NCI-H510A treated with DMSO at 0.1 percent for 48 hours (cell line): ENCODE measurements at regions not wholly inside any gene's neighbourhood (a gene's known extent, or its start where the extent isn't known, plus 50 kb on each side); places are given as distances from the start of the nearest gene placed in this dataset.

Source experiments
- DNase-seq: peaks from one replicate; lab custom pipeline; 2025; lab: John Stamatoyannopoulos, UW

- DNase-seq: no peak
These were observed 461.5 kb downstream of the RMST start for GRCh38 chr12:97924122-97924521.

GRCh38 chr12:97927977-97928376 is 465.4 kb downstream of the RMST start:
- no peak for DNase-seq

- DNase-seq: no peak
These were observed 473.6 kb downstream of the RMST start for GRCh38 chr12:97936165-97936564.

- no peak for DNase-seq
These were observed 475.4 kb downstream of the RMST start for GRCh38 chr12:97938031-97938430.

GRCh38 chr12:97939156-97939555 is 476.6 kb downstream of the RMST start:
- no peak for DNase-seq

- DNase-seq: no peak
These were observed 477.5 kb downstream of the RMST start for GRCh38 chr12:97940105-97940504.

- no peak for DNase-seq
These were observed 478.0 kb downstream of the RMST start for GRCh38 chr12:97940629-97941028.

- no peak for DNase-seq
These were observed 479.2 kb downstream of the RMST start for GRCh38 chr12:97941686-97942354.

GRCh38 chr12:97943359-97943758 is 480.8 kb downstream of the RMST start:
- DNase-seq: peak; percentile 21

- DNase-seq: no peak
These were observed 482.0 kb downstream of the RMST start for GRCh38 chr12:97944576-97944975.

GRCh38 chr12:97946701-97947100 is 484.1 kb downstream of the RMST start:
- DNase-seq: no peak

GRCh38 chr12:97948591-97948990 is 486.0 kb downstream of the RMST start:
- DNase-seq: no peak

- no peak for DNase-seq
These were observed 488.6 kb downstream of the RMST start for GRCh38 chr12:97951239-97951638.

GRCh38 chr12:97951717-97952116 is 489.1 kb downstream of the RMST start:
- DNase-seq: no peak

GRCh38 chr12:97957109-97957508 is 494.5 kb downstream of the RMST start:
- DNase-seq: no peak

- DNase-seq: no peak
These were observed 497.6 kb downstream of the RMST start for GRCh38 chr12:97960225-97960624.

GRCh38 chr12:97960741-97961608 is 498.4 kb downstream of the RMST start:
- peak; percentile 29 for DNase-seq

GRCh38 chr12:97967831-97968230 is 505.2 kb downstream of the RMST start:
- no peak for DNase-seq

- no peak for DNase-seq
These were observed 506.1 kb downstream of the RMST start for GRCh38 chr12:97968641-97969197.

GRCh38 chr12:97977870-97978405 is 515.3 kb downstream of the RMST start:
- peak; percentile 25 for DNase-seq

GRCh38 chr12:97982684-97983083 is 520.1 kb downstream of the RMST start:
- DNase-seq: no peak

- no peak for DNase-seq
These were observed 521.2 kb downstream of the RMST start for GRCh38 chr12:97983796-97984195.

- DNase-seq: no peak
These were observed 521.8 kb downstream of the RMST start for GRCh38 chr12:97984436-97984835.
